ENCODE measurements at regions not wholly inside any gene's neighbourhood (a gene's known extent, or its start where the extent isn't known, plus 50 kb on each side); places are given as distances from the start of the nearest gene placed in this dataset.

DNA sequence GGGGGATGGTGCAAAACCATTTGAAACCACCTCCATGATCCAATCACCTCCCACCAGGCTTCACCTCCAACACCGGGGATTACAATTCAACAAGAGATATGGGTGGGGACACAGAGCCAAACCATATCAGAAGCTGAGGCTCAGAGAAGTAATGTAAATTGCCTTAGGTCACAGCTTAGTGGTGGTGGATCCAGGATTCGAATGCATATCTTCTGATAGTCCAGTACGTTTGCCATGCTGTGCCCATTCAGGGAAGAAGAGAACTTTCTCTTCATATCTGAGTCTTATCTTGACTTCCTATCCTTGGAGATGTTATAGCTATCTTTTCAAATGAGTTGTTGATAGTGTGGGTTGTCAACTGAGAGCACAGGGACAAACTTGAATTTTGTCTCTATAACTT, 325.5 kb downstream of the ZIC3 start (continued):
- TF ChIP-seq, protein P1, sequence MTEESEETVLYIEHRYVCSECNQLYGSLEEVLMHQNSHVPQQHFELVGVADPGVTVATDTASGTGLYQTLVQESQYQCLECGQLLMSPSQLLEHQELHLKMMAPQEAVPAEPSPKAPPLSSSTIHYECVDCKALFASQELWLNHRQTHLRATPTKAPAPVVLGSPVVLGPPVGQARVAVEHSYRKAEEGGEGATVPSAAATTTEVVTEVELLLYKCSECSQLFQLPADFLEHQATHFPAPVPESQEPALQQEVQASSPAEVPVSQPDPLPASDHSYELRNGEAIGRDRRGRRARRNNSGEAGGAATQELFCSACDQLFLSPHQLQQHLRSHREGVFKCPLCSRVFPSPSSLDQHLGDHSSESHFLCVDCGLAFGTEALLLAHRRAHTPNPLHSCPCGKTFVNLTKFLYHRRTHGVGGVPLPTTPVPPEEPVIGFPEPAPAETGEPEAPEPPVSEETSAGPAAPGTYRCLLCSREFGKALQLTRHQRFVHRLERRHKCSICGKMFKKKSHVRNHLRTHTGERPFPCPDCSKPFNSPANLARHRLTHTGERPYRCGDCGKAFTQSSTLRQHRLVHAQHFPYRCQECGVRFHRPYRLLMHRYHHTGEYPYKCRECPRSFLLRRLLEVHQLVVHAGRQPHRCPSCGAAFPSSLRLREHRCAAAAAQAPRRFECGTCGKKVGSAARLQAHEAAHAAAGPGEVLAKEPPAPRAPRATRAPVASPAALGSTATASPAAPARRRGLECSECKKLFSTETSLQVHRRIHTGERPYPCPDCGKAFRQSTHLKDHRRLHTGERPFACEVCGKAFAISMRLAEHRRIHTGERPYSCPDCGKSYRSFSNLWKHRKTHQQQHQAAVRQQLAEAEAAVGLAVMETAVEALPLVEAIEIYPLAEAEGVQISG (CRISPR knock-in tag; IDR thresholded peaks at IDR 0.05) = no peak
- TF ChIP-seq GTF2F1 (IDR thresholded peaks at IDR 0.05; ENCODE audit: low read length) (no peak), PRMT3 (CRISPR knock-in tag; IDR thresholded peaks at IDR 0.05; ENCODE audit: borderline replicate concordance, low read depth) (no peak)

DNA sequence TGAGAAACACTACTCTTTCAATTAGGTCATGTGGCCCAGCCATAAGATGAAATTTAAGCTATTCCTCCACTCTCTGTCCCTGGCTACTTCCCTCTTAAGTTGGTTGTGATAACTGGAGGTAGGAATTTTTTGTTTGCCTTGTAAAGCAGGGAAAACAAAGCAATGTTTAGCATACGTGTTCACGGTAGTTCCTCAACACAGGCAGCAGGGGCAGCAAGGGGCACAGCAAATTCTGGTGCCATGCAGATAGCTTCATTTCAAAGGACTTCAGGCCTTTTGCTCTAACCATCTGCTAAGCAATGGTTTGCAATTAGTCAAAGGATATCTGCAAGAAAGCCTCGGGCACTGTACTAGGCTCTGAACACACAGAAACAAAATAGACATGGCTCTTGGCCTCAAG, 330.2 kb downstream of the ZIC3 start:
- in situ Hi-C loops (cut with HindIII; ENCODE audit: extremely low pct_ligation_motif_present, low pct_unique_long_range_greater_than_20kb) = no loop called here
- H3K9ac ChIP-seq (ENCODE audit: insufficient read depth, low read depth, low read length) = no peak overlapping the region
- H2AFZ ChIP-seq (ENCODE audit: low read length) = no peak overlapping the region
- H4K20me1 ChIP-seq (ENCODE audit: insufficient read depth, low read length) = no peaks in the 10 kb centered on the region
- POLR2A ChIA-PET = no interaction called here
- FAIRE-seq (no peak), DNase-seq (ENCODE audit: low spot score) (no peak), ATAC-seq (no peak)
- no peaks in the 10 kb centered on the region for H3K9me3 ChIP-seq (ENCODE audit: low read length)
- TF ChIP-seq TBX2 (CRISPR knock-in tag; IDR thresholded peaks at IDR 0.05; ENCODE audit: borderline replicate concordance) = no peak
- H3K79me2 ChIP-seq (ENCODE audit: insufficient read depth, low read length) = no peaks in the 10 kb centered on the region
- WGBS (ENCODE audit: low lambda C conversion rate) = 4% methylated on average over 3 of the region's 3 CpGs
- no peaks in the 10 kb centered on the region for H3K27me3 ChIP-seq (ENCODE audit: control insufficient read depth in 1 of 2, insufficient read depth in 2 of 2, low read length in 2 of 2)
- H3K36me3 ChIP-seq (replicated peaks in 1 of 2; ENCODE audit: control insufficient read depth in 1 of 2, insufficient read depth in 2 of 2, low read length in 2 of 2) = no peaks in the 10 kb centered on the region
- no peak overlapping the region for H3K4me2 ChIP-seq (ENCODE audit: low read depth, low read length)
- H3K4me1 ChIP-seq (ENCODE audit: insufficient read depth, low read length) = no peaks in the 10 kb centered on the region
- H3K4me3 ChIP-seq (replicated peaks in 1 of 3; ENCODE audit: insufficient read depth in 1 of 3, low read depth in 2 of 3, low read length in 3 of 3) = no peak overlapping the region
- BruUV-seq (replicated peaks) = no TSS peak
- intact Hi-C loops (cut with micrococcal nuclease; ENCODE audit: unreplicated experiment) = no loop called here
- H3K27ac ChIP-seq (ENCODE audit: extremely low read length, insufficient read depth, low read length) = no peak overlapping the region
- CTCF ChIA-PET (ENCODE audit: low intra/inter-chr PET ratio, low total read pairs) = no interaction called here

DNA sequence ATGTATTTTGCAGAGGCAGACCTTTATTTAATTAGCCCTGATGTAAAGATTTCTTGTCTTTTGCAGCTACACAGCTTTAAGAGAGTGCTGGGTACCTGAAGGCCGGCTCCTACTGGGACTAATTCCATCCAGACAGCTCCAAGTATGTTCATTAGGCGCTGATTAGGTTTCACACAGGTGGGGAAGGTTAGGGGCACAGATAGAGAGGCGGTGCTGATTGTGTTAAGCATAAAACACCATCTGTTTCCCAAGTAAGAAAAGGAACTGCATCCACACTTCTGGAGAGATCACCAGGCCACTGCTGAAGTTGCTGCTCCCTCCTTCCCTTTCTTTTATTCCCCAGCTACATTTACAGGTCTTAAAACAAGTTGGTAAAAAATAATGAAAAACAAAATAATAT, 349.5 kb downstream of the ZIC3 start:
- FAIRE-seq = no peak
- no peaks in the 10 kb centered on the region for H4K20me1 ChIP-seq (ENCODE audit: insufficient read depth, low read length)
- H3K9ac ChIP-seq (ENCODE audit: insufficient read depth, low read depth, low read length) = no peak overlapping the region
- no TSS peak for BruUV-seq (replicated peaks)
- ATAC-seq = no peak
- no peak overlapping the region for H3K27ac ChIP-seq (ENCODE audit: extremely low read length, insufficient read depth, low read length)
- H3K4me2 ChIP-seq (ENCODE audit: low read depth, low read length) = no peak overlapping the region
- ChIA-PET CTCF (ENCODE audit: low intra/inter-chr PET ratio, low total read pairs) (no interaction called here), POLR2A (no interaction called here)
- no peaks in the 10 kb centered on the region for H3K27me3 ChIP-seq (ENCODE audit: control insufficient read depth in 1 of 2, insufficient read depth in 2 of 2, low read length in 2 of 2)
- no peaks in the 10 kb centered on the region for H3K9me3 ChIP-seq (ENCODE audit: low read length)
- in situ Hi-C loops (cut with HindIII; ENCODE audit: extremely low pct_ligation_motif_present, low pct_unique_long_range_greater_than_20kb) = no loop called here
- no peaks in the 10 kb centered on the region for H3K4me1 ChIP-seq (ENCODE audit: insufficient read depth, low read length)
- no peaks in the 10 kb centered on the region for H3K36me3 ChIP-seq (replicated peaks in 1 of 2; ENCODE audit: control insufficient read depth in 1 of 2, insufficient read depth in 2 of 2, low read length in 2 of 2)
- WGBS (ENCODE audit: low lambda C conversion rate) = 0% methylated on average over 3 of the region's 3 CpGs
- no peak for DNase-seq (ENCODE audit: low spot score)
- no peak overlapping the region for H3K4me3 ChIP-seq (replicated peaks in 1 of 3; ENCODE audit: insufficient read depth in 1 of 3, low read depth in 2 of 3, low read length in 3 of 3)
- intact Hi-C loops (cut with micrococcal nuclease; ENCODE audit: unreplicated experiment) = no loop called here
- TF ChIP-seq, protein P2, sequence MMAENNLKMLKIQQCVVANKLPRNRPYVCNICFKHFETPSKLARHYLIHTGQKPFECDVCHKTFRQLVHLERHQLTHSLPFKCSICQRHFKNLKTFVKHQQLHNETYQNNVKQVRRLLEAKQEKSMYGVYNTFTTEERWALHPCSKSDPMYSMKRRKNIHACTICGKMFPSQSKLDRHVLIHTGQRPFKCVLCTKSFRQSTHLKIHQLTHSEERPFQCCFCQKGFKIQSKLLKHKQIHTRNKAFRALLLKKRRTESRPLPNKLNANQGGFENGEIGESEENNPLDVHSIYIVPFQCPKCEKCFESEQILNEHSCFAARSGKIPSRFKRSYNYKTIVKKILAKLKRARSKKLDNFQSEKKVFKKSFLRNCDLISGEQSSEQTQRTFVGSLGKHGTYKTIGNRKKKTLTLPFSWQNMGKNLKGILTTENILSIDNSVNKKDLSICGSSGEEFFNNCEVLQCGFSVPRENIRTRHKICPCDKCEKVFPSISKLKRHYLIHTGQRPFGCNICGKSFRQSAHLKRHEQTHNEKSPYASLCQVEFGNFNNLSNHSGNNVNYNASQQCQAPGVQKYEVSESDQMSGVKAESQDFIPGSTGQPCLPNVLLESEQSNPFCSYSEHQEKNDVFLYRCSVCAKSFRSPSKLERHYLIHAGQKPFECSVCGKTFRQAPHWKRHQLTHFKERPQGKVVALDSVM (CRISPR knock-in tag; IDR thresholded peaks at IDR 0.05) = no peak
- TF ChIP-seq NFE2 (CRISPR knock-in tag; IDR thresholded peaks at IDR 0.05) (no peak), BRCA1 (CRISPR knock-in tag; IDR thresholded peaks at IDR 0.05) (no peak), FLYWCH1 (CRISPR knock-in tag; IDR thresholded peaks at IDR 0.05) (no peak), AGO2 (optimal IDR thresholded peaks at IDR 0.05; ENCODE audit: low read depth, low read length) (no peak), BHLHE40 (IDR thresholded peaks at IDR 0.05; ENCODE audit: low read length) (no peak)
- TF ChIP-seq, protein P3, sequence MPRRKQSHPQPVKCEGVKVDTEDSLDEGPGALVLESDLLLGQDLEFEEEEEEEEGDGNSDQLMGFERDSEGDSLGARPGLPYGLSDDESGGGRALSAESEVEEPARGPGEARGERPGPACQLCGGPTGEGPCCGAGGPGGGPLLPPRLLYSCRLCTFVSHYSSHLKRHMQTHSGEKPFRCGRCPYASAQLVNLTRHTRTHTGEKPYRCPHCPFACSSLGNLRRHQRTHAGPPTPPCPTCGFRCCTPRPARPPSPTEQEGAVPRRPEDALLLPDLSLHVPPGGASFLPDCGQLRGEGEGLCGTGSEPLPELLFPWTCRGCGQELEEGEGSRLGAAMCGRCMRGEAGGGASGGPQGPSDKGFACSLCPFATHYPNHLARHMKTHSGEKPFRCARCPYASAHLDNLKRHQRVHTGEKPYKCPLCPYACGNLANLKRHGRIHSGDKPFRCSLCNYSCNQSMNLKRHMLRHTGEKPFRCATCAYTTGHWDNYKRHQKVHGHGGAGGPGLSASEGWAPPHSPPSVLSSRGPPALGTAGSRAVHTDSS (CRISPR knock-in tag; conservative IDR thresholded peaks at IDR 0.05) = no peak
- H2AFZ ChIP-seq (ENCODE audit: low read length) = no peak overlapping the region
- no peaks in the 10 kb centered on the region for H3K79me2 ChIP-seq (ENCODE audit: insufficient read depth, low read length)
